Left lung (tissue), 4 donors: ENCODE measurements at regions not wholly inside any gene's neighbourhood (a gene's known extent, or its start where the extent isn't known, plus 50 kb on each side); places are given as distances from the start of the nearest gene placed in this dataset.

Source experiments
- ATAC-seq: fragments of 200-7000 bp; cut with Tn5 transposase; one replicate; pipeline ENCODE4 v1.9.1; 2020; ENCODE audit warnings: moderate library complexity
- DNase-seq, 4 donors: peaks; one replicate each; pipeline ENCODE4 v3.0.0-alpha.2; 2013 to 2020
- H3K27ac ChIP-seq, 2 donors: fragments of 200-600 bp; sonication (generic) in 1 of 2; one replicate each; pipeline versions ENCODE4 v1.5.0 to v1.8.0; 2020 to 2021
- H3K27me3 ChIP-seq, 2 donors: fragments of 200-600 bp; sonication (generic) in 1 of 2; one replicate each; pipeline versions ENCODE4 v1.5.0 to v1.8.0; 2020 to 2021
- H3K36me3 ChIP-seq, 2 donors: fragments of 200-600 bp; sonication (generic) in 1 of 2; one replicate each; pipeline versions ENCODE4 v1.5.0 to v1.8.0; 2020 to 2021
- H3K4me1 ChIP-seq, 2 donors: fragments of 200-600 bp; one replicate each; pipeline ENCODE4 v1.8.0; 2021
- H3K4me3 ChIP-seq, 2 donors: fragments of 200-600 bp; sonication (generic) in 1 of 2; one replicate each; pipeline versions ENCODE4 v1.5.0 to v1.8.0; 2020 to 2021; ENCODE audit warnings: mild to moderate bottlenecking in 1 of 2
- H3K9me3 ChIP-seq, 2 donors: fragments of 200-600 bp; sonication (generic) in 1 of 2; one replicate each; pipeline versions ENCODE4 v1.5.0 to v1.8.0; 2020 to 2021
- intact Hi-C, 2 donors: fragments of 100-400 bp; cut with DNase I; formaldehyde crosslinking; loops; one replicate each; pipeline versions ENCODE4 v1.11.2 to v1.14.2; 2022
- TF ChIP-seq, protein P1 (sequence below), 2 donors: fragments of 200-600 bp; sonication (generic) in 1 of 2; IDR thresholded peaks; one replicate each; pipeline versions ENCODE4 v1.5.0 to v1.8.0; 2021; ENCODE audit warnings: antibody characterized with exemption in 2 of 2
- donor health status: DM: no; HTN: yes; CAD: no.
- donor health status: DM: no; HTN: no; CAD: no.

DNA sequence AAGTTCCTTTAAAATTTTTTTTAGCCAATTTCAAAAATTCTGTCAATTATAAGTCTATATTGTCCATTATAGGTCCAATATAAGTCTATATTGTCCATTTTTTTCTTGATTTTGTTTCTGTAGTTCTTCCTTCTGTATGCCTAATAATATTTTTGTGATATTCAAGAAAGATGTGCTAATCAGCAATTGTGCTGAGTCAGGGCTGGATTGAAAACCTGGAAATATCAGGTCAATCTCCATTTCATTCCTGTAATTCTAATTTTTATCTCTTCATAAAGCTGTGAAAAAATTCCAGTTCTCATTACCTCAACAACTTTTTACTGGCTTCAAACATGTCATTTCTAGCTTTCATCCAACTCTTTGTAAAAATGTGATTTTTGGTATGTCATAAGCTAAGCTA lies 353.7 kb downstream of the SLITRK6 start:
- DNase-seq (no peak), ATAC-seq (no peak)
- Histone ChIP-seq H3K27me3 (no peaks in the 10 kb centered on the region), H3K36me3 (no peaks in the 10 kb centered on the region), H3K9me3 (no peaks in the 10 kb centered on the region), H3K4me1 (no peaks in the 10 kb centered on the region), H3K27ac (no peak overlapping the region), H3K4me3 (no peak overlapping the region)
- TF ChIP-seq, protein P1, sequence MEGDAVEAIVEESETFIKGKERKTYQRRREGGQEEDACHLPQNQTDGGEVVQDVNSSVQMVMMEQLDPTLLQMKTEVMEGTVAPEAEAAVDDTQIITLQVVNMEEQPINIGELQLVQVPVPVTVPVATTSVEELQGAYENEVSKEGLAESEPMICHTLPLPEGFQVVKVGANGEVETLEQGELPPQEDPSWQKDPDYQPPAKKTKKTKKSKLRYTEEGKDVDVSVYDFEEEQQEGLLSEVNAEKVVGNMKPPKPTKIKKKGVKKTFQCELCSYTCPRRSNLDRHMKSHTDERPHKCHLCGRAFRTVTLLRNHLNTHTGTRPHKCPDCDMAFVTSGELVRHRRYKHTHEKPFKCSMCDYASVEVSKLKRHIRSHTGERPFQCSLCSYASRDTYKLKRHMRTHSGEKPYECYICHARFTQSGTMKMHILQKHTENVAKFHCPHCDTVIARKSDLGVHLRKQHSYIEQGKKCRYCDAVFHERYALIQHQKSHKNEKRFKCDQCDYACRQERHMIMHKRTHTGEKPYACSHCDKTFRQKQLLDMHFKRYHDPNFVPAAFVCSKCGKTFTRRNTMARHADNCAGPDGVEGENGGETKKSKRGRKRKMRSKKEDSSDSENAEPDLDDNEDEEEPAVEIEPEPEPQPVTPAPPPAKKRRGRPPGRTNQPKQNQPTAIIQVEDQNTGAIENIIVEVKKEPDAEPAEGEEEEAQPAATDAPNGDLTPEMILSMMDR (IDR thresholded peaks at IDR 0.05) = no peak
- intact Hi-C loops = no loop called here

DNA sequence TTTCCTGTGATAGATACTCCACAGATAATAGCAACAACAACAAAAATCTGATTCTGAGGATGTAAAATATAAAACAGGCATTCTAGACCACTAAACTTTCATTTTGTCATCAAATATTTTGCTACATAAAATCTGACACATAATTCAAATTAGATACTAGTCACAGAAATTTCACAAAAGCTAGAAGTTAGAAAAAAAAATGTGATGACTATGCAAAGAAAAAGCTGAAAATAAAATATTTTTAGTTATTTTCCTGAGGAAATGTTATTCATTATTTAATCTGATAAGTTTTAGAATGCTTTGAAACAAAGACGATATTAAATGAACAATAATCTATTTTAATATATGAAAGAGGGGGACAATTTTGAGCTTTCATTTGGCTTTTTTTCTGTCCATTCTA lies 357.2 kb downstream of the SLITRK6 start:
- ATAC-seq (no peak), DNase-seq (no peak)
- Histone ChIP-seq H3K4me1 (no peaks in the 10 kb centered on the region), H3K27ac (no peak overlapping the region), H3K9me3 (no peaks in the 10 kb centered on the region), H3K27me3 (no peaks in the 10 kb centered on the region), H3K36me3 (no peaks in the 10 kb centered on the region), H3K4me3 (no peak overlapping the region)
- TF ChIP-seq, protein P1 (IDR thresholded peaks at IDR 0.05) = no peak
- intact Hi-C loops = no loop called here

DNA sequence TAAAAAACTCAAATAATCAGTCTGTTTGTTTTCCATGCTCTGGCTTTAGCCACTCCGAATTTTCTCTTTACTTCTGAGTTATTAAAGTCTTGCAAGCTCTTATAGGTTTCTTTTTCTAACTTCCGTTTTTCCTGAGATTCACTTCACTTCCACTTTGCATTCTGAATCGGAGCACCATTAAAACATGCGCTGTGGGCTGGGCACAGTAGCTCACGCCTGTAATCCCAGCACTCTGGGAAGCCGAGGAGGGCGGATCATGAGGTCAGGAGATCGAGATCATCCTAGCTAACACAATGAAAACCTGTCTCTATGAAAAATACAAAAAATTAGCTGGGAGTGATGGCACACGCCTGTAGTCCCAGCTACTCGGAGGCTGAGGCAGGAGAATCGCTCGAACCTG lies 357.9 kb downstream of the SLITRK6 start:
- Histone ChIP-seq H3K4me3 (no peak overlapping the region), H3K4me1 (no peaks in the 10 kb centered on the region), H3K27ac (no peak overlapping the region), H3K36me3 (no peaks in the 10 kb centered on the region), H3K9me3 (no peaks in the 10 kb centered on the region), H3K27me3 (no peaks in the 10 kb centered on the region)
- TF ChIP-seq, protein P1 (IDR thresholded peaks at IDR 0.05) = no peak
- DNase-seq = no peak
- ATAC-seq = no peak
- intact Hi-C loops = no loop called here

DNA sequence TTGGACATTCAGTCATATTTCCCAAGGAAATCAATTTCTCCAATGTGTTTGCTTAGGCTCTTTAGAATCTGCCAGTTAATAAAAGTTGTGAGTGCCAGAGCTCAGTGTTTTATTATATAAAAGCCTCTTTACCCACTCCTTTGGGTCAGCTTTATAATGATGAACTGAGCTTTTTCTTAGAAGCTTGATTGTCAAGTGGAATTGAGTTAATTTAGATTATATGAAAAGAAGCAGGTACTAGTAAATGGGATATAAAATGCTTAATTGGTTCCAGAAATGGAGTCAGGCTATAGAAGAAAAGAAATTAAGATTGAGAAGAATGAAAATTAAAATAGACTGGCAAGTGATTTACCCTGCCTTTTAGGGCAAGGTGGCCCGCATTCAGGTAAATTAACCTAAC lies 363.2 kb downstream of the SLITRK6 start:
- Histone ChIP-seq H3K9me3 (peaks cover 0 to 12% of the 10 kb centered on the region in 2 donors), H3K36me3 (no peaks in the 10 kb centered on the region), H3K4me1 (no peaks in the 10 kb centered on the region), H3K4me3 (no peak overlapping the region), H3K27ac (no peak overlapping the region), H3K27me3 (no peaks in the 10 kb centered on the region)
- TF ChIP-seq, protein P1 (IDR thresholded peaks at IDR 0.05) = no peak
- ATAC-seq (no peak), DNase-seq (no peak)
- intact Hi-C loops = no loop called here

DNA sequence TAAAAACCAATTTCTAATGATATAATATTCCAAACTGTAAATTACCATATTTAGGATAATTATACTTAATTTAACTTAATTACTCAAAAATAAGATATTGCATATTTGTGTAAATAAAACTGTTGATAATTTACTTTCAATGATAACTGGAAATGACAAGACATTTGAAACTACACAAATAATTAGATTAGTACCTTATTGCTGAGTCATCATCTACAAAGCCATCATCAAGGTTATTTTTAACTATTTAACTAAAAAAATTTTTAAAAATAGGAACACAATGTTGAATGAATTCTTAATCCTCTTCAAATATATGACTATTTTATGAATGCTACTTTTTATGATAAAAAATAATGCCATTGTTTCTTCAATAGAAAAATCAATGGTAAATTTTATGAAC lies 364.3 kb downstream of the SLITRK6 start:
- no peak for ATAC-seq
- no peak overlapping the region for H3K27ac ChIP-seq

More for the DNA sequence above, 364.3 kb downstream of the SLITRK6 start:
- Histone ChIP-seq H3K36me3 (no peaks in the 10 kb centered on the region), H3K4me1 (no peaks in the 10 kb centered on the region), H3K9me3 (peaks cover 0 to 19% of the 10 kb centered on the region in 2 donors), H3K4me3 (no peak overlapping the region), H3K27me3 (no peaks in the 10 kb centered on the region)
- TF ChIP-seq, protein P1 (IDR thresholded peaks at IDR 0.05) = no peak
- intact Hi-C loops = no loop called here
- no peak for DNase-seq
